ENCODE measurements at regions not wholly inside any gene's neighbourhood (a gene's known extent, or its start where the extent isn't known, plus 50 kb on each side); places are given as distances from the start of the nearest gene placed in this dataset.

- DNase-seq = no peak
Measured at GRCh38 chrX:2640436-2641150, 50.5 kb upstream of the CD99 start.

- no peak for DNase-seq
Measured at GRCh38 chrX:2638279-2638678, 52.8 kb upstream of the CD99 start.

DNA sequence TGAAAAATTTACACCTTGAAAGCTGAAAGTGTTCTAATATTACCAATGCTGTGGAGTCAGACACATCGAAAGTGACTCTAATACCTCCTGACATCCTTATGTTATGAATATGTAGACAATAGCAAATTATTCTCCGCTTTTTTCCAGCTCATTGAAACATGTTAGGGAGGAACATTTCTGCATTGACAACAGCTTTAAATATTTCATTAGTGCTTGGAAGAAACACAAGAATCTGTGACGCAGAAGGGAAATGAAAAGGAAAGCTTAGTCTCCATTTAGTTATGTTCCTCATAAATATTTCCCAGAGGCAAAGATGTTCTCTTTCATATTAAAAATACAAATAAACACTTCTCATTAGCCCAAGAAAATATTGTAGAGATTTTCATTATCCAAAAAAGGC lies 55.8 kb upstream of the CD99 start:
- no peak for DNase-seq

- DNase-seq = no peak
Measured at GRCh38 chrX:2632533-2633504, 58.3 kb upstream of the CD99 start.

DNA sequence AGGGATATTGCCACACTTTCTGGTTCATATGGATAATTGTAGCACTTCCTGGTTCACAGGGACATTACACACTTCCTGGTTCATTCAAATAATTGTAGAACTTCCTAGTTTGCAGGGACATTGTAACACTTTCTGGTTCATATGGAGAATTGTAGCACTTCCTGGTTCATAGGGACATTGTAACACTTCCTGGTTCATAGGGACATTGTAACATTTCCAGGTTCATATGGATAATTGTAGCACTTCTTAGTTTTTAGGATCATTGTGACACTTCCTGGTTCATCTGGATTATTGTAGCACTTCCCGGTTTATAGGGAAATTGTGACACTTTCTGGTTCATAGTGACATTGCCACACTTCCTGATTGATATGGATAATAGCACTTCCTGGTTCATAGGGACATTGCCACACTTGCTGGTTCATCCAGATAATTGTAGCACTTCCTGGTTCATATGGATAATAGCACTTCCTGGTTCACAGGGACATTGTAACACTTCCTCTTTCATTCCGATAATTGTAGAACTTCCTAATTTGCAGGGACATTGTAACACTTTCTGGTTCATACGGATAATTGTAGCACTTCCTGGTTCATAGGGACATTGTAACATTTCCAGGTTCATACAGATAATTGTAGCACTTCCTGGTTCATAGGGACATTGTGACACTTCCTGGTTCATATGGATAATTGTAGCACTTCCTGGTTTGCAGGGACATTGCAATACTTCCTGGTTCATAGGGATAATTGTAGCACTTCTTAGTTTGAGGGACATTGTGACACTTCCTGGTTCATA lies 59.2 kb upstream of the CD99 start:
- DNase-seq = no peak

DNA sequence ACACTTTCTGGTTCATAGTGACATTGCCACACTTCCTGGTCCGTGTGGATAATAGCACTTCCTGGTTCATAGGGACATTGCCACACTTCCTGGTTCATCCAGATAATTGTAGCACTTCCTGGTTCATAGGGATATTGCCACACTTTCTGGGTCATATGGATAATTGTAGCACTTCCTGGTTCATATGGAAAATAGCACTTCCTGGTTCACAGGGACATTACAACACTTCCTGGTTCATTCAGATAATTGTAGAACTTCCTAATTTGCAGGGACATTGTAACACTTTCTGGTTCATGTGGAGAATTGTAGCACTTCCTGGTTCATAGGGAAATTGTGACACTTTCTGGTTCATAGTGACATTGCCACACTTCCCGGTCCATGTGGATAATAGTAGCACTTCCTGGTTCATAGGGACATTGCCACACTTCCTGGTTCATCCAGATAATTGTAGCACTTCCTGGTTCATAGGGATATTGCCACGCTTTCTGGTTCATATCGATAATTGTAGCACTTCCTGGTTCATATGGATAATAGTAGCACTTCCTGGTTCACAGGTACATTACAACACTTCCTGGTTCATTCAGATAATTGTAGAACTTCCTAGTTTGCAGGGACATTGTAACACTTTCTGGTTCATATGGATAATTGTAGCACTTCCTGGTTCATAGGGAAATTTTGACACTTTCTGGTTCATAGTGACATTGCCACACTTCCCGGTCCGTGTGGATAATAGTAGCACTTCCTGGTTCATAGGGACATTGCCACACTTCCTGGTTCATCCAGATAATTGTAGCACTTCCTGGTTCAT lies 60.0 kb upstream of the CD99 start:
- DNase-seq = peak; percentile 39

DNA sequence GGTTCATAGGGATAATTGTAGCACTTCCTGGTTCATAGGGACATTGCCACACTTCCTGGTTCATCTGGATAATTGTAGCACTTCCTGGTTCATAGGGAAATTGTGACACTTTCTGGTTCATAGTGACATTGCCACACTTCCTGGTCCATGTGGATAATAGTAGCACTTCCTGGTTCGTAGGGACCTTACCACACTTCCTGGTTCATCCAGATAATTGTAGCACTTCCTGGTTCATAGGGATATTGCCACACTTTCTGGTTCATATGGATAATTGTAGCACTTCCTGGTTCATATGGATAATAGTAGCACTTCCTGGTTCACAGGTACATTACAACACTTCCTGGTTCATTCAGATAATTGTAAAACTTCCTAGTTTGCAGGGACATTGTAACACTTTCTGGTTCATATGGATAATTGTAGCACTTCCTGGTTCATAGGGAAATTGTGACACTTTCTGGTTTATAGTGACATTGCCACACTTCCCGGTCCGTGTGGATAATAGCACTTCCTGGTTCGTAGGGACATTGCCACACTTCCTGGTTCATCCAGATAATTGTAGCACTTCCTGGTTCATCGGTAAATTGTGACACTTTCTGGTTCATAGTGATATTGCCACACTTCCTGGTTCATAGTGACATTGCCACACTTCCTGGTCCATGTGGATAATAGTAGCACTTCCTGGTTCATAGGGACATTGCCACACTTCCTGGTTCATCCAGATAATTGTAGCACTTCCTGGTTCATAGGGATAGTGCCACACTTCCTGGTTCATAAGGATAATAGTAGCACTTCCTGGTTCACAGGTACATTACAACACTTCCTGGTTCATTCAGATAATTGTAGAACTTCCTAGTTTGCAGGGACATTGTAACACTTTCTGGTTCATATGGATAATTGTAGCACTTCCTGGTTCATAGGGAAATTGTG lies 60.8 kb upstream of the CD99 start:
- DNase-seq = peak; percentile 58

DNA sequence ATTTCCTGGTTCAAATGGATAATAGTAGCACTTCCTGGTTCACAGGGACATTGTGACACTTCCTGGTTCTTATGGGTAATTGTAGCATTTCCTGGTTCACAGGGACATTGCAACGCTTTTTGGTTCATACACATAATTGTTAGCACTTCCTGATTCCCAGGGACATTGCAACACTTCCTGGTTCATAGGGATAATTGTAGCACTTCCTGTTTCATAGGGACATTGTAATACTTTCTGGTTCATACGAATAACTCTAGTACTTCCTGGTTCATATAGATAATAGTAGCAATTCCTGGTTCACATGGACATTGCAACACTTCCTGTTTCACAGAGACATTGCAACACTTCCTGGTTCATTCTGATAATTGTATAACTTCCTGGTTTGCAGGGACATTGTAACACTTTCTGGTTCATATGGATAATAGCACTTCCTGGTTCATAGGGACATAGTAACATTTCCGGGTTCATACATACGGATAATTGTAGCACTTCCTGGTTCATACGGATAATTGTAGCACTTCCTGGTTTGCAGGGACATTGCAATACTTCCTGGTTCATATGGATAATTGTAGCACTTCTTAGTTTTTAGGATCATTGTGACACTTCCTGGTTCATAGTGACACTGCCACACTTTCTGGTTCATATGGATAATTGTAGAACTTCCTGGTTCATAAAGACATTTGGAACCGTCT lies 61.6 kb upstream of the CD99 start:
- DNase-seq = no peak

DNA sequence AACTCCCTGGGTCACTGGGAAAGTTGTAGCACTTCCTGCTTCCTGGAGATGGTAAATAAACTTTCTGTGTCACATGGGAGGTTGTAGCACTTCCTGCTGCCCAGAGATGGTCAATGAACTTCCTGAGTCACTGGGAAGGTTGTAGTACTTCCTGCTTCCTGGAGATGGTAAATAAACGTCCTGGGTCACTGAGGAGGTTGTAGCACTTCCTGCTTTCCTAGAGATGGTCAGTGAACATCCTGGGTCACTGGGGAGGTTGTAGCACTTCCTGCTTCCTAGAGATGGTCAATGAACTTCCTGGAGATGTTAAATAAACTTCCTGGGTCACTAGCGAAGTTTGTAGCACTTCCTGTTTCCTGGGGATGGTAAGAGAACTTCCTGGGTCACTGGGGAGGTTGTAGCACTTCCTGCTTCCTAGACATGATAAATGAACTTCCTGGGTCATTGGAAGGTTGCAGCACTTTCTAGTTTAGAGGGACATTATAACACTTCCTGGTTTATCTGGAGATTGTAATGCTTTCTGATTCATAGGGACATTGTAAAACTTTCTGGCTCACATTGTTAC lies 62.3 kb upstream of the CD99 start:
- peak; percentile 11 for DNase-seq

GRCh38 chrX:2627272-2627867 lies 63.7 kb upstream of the CD99 start:
- DNase-seq = peak; percentile 58

GRCh38 chrX:2626750-2627149 lies 64.3 kb upstream of the CD99 start:
- no peak for DNase-seq

DNA sequence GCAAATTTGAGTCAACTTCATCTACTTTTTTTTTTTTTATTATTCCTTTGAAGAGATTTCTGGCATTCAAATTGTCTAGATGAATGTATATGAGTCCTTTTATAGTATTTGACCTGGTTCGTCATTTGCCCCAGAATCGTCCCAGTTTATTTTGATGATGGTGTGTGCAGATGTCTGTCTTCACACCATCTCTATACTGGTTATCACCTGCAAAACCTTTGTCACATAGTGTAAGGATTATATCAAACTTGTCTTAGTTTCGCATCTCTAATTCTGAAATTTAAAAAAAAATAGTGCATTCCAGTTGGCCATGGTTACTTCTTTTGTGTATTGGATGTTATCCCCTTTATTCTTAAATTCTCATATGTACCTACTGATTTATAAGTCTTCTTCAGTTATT lies 70.5 kb upstream of the CD99 start:
- no peak for DNase-seq

GRCh38 chrX:2618516-2618915 lies 72.6 kb upstream of the CD99 start:
- DNase-seq = no peak

DNA sequence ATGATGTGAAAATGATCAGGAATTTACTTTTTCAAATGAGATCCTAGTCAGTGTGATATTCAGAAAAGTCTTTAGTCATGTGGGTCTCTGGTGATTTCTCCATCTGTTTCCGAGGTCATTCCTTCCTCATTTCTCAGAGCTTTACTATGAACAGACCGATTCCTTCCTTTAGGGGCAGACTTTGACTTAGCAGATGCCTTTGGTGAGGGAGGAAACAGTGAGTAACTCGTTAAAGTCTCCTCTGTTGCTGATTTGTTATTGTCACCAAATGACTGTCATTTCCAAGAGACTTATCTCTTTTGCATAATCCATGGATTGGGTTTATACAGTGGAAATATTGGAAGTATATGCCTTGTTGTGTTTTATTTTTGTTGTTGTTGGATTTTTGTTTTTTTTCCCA lies 76.2 kb upstream of the CD99 start:
- DNase-seq = no peak

DNA sequence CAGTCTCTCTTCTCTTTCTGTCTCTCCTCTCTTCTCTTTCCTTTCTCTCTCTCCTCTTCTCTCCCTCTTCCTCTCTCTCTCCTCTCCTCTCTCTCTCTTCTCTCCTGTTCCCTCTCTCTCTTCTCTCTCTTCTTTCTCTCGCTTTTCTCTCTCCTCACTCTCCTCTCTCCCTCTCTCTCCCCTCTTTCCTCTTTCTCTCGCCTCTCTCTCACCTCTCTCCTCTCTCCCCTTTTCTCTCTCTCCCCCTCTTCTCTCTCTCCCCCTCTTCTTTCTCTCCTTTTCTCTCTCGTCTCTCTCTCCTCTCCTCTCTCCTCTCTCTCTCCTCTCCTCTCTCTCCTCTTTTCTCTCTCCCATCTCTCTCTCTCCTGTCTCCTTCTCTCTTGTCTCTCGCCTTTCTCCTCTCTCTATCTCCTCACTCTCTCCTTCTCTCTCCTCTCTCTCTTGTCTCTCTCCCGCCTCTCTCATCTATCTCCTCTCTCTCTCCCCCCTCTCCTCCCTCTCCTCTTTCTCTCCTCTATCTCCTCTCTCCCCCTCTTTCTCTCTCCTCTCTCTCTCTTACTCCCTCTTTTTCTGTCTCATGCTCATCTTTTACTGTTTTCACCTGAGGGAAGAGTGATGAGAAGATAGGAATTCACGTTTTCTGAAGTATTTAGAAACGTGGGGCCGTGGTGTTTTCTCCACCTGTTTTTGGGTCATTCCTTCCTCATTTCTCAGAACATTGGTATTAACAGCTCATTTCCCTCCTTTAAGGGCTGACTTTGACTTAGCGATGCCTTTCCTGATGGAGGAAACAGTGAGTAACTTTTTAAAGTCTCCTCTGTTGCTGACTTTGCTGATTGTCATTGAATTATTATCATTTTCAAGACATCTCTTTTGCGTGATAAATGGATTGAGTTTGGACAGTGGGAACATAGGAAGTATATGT lies 80.6 kb upstream of the CD99 start:
- no peak for DNase-seq

- no peak for DNase-seq
Measured at GRCh38 chrX:2609431-2610238, 81.5 kb upstream of the CD99 start.

DNA sequence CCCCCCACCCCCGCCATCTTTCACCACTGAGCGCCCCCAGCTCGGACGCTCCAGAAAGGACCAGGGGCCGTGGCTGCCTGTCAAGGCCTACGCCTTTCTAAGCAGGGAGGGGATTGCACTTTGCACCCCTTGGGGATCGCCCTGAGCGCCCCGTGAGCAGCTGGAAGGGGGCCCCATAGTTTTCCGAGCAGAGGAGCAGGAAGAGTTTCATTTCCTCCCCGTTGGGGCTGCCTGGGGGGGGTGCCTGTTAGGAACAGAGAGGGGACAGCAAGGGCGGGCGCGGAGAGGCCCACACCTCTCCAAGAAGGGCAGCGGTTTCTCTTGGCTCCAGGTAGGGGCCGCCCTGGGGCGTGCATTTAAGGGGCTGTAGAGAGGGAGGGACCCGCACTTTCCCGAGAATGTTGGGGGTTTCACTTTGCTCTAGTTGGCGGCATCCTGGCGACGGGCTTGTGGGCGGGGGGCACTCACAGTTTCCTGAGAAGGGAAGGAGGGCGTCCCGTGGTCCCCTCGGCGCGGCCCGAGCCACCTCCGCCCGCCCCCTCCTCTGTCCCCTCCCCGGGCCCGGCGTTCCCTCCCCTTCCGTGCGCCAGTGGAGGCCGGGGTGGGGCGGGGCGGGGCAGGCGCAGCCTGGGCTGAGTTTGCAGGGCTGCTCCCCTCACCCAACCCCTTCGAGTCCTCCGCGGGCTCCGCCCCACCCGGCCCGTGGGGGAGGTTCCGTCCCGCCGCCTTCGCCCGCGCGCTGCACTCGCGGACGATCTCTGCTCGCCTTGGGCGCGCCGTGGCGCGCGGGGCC lies 82.3 kb upstream of the CD99 start:
- DNase-seq = peak; percentile 94
